SJCRH30 (cell line): ENCODE measurements at regions not wholly inside any gene's neighbourhood (a gene's known extent, or its start where the extent isn't known, plus 50 kb on each side); places are given as distances from the start of the nearest gene placed in this dataset.

ENCODE experiments used
- DNase-seq, 2 experiments: peaks; one replicate each; pipeline ENCODE4 v3.0.0-alpha.2; 2015 to 2020
- H3K27ac ChIP-seq: fragments of 250-450 bp; sonication (Bioruptor Pico); 2 replicates; pipeline ENCODE4 v1.5.1; 2020; ENCODE audit warnings: mild to moderate bottlenecking, moderate library complexity
- H3K27me3 ChIP-seq: fragments of 250-450 bp; sonication (Bioruptor Pico); 2 replicates; pipeline ENCODE4 v1.5.1; 2020; ENCODE audit warnings: mild to moderate bottlenecking, moderate library complexity
- H3K36me3 ChIP-seq: fragments of 250-450 bp; sonication (Bioruptor Pico); 2 replicates; pipeline ENCODE4 v1.5.1; 2020; ENCODE audit warnings: mild to moderate bottlenecking, moderate library complexity
- H3K4me1 ChIP-seq: fragments of 250-450 bp; sonication (Bioruptor Pico); 2 replicates; pipeline ENCODE4 v1.5.1; 2020; ENCODE audit warnings: mild to moderate bottlenecking, moderate library complexity
- H3K4me3 ChIP-seq: fragments of 250-450 bp; sonication (Bioruptor Pico); 2 replicates; pipeline ENCODE4 v1.5.1; 2020; ENCODE audit warnings: mild to moderate bottlenecking, moderate library complexity
- H3K9me3 ChIP-seq: fragments of 250-450 bp; sonication (Bioruptor Pico); replicated peaks from 2 replicates; pipeline ENCODE4 v1.5.1; 2020; ENCODE audit warnings: mild to moderate bottlenecking, moderate library complexity

GRCh38 chr1:192098001-192098400 is 60.3 kb upstream of the RGS18 start:
- no peak overlapping the region for H3K27ac ChIP-seq
- H3K4me1 ChIP-seq, result no peaks in the 10 kb centered on the region
- H3K27me3 ChIP-seq, result no peaks in the 10 kb centered on the region
- H3K36me3 ChIP-seq, result no peaks in the 10 kb centered on the region
- no peaks in the 10 kb centered on the region for H3K9me3 ChIP-seq
- H3K4me3 ChIP-seq, result no peak overlapping the region
- no peak for DNase-seq

GRCh38 chr1:192099328-192099727 is 58.9 kb upstream of the RGS18 start:
- H3K4me1 ChIP-seq, result no peaks in the 10 kb centered on the region

GRCh38 chr1:192100686-192101468 is 57.4 kb upstream of the RGS18 start:
- H3K4me1 ChIP-seq, result no peaks in the 10 kb centered on the region
- no peak for DNase-seq
- H3K4me3 ChIP-seq, result no peak overlapping the region
- H3K36me3 ChIP-seq, result no peaks in the 10 kb centered on the region
- H3K27me3 ChIP-seq, result no peaks in the 10 kb centered on the region
- no peak overlapping the region for H3K27ac ChIP-seq
- H3K9me3 ChIP-seq, result no peaks in the 10 kb centered on the region

More at GRCh38 chr1:192099328-192099727, 58.9 kb upstream of the RGS18 start:
- Histone ChIP-seq H3K36me3 (no peaks in the 10 kb centered on the region), H3K27ac (no peak overlapping the region), H3K9me3 (no peaks in the 10 kb centered on the region), H3K27me3 (no peaks in the 10 kb centered on the region), H3K4me3 (no peak overlapping the region)
- DNase-seq, result no peak

- H3K4me3 ChIP-seq, result no peak overlapping the region
- H3K27ac ChIP-seq, result no peak overlapping the region
- no peaks in the 10 kb centered on the region for H3K9me3 ChIP-seq
- no peaks in the 10 kb centered on the region for H3K27me3 ChIP-seq
- no peaks in the 10 kb centered on the region for H3K4me1 ChIP-seq
- H3K36me3 ChIP-seq, result no peaks in the 10 kb centered on the region
- DNase-seq, result no peak
Observed at GRCh38 chr1:192104128-192104527, 54.1 kb upstream of the RGS18 start.

- Histone ChIP-seq H3K36me3 (no peaks in the 10 kb centered on the region), H3K4me3 (no peak overlapping the region), H3K4me1 (no peaks in the 10 kb centered on the region), H3K9me3 (no peaks in the 10 kb centered on the region), H3K27ac (no peak overlapping the region), H3K27me3 (no peaks in the 10 kb centered on the region)
- no peak for DNase-seq
Observed at GRCh38 chr1:192104852-192105251, 53.4 kb upstream of the RGS18 start.

GRCh38 chr1:192108161-192108560 is 50.1 kb upstream of the RGS18 start:
- no peaks in the 10 kb centered on the region for H3K9me3 ChIP-seq
- H3K4me3 ChIP-seq, result no peak overlapping the region
- H3K4me1 ChIP-seq, result no peaks in the 10 kb centered on the region
- no peaks in the 10 kb centered on the region for H3K27me3 ChIP-seq
- H3K27ac ChIP-seq, result no peak overlapping the region
- H3K36me3 ChIP-seq, result no peaks in the 10 kb centered on the region
- DNase-seq, result no peak
